Stimulated activated CD4-positive, alpha-beta T cell treated with anti-CD3 and anti-CD28 coated beads, Interleukin-12 subunit alpha, Interleukin-12 subunit beta, amount 100 ng/mL, for 24 hours (primary cell): ENCODE measurements at regions not wholly inside any gene's neighbourhood (a gene's known extent, or its start where the extent isn't known, plus 50 kb on each side); places are given as distances from the start of the nearest gene placed in this dataset.

Source experiments
- DNase-seq, 2 experiments: peaks; one replicate each; pipeline ENCODE4 v3.0.0-alpha.2; 2020; ENCODE audit warnings: low read depth in 2 of 2

DNA sequence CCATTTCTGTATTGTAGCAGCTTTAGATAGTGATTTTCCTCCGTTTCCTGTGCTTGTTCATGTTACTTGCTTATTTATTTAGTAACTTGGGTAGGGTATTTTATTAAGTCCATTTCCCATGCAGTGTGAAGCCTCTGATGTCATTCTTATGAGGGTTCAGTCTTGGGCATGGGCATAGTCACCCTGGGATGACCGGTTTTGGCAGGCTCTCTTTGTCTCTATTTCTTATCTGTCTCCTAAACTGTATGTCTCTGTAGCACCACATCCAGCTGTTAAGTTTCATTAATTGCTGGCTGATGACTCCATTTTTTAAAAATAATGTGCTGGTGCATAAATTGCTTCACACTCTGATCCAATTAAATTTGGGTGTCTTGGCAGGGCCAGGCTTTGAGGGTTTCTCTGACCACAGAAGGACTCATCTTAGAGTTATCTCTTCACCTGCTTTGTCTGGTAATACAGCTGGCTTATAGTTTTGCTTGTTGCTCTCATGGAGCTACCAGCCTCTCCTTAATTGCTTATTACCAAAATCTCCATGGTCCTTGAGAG lies 173.3 kb upstream of the VLDLR start:
- no peak for DNase-seq

- no peak for DNase-seq
Observed at GRCh38 chr9:2453106-2453505, 168.5 kb upstream of the VLDLR start.

GRCh38 chr9:2453701-2454100 lies 167.9 kb upstream of the VLDLR start:
- no peak for DNase-seq

GRCh38 chr9:2459756-2460155 lies 161.8 kb upstream of the VLDLR start:
- DNase-seq = no peak

DNA sequence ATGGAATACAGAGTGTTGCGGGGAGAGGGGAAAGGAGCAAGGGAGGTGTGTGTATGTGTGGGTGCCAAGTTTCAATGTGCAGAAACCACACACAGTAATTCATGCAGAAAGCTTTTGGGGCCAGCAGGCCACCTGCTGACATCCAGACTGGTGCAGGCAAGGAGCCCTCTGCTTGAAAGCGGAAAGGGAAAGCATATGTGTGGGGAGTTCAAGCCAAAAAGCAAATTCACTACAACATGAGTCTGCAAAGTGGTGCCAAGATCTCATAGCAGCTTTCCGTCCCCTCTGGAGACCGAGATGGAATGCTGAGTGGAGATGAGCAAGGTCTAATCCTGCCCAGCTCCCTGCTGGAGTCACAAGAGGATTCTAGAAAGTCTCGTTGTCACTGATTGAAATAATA lies 159.7 kb upstream of the VLDLR start:
- no peak for DNase-seq

- DNase-seq = no peak
Observed at GRCh38 chr9:2464624-2465023, 157.0 kb upstream of the VLDLR start.

- DNase-seq = no peak
Observed at GRCh38 chr9:2465516-2465915, 156.1 kb upstream of the VLDLR start.

- DNase-seq = no peak
Observed at GRCh38 chr9:2465921-2466460, 155.6 kb upstream of the VLDLR start.

DNA sequence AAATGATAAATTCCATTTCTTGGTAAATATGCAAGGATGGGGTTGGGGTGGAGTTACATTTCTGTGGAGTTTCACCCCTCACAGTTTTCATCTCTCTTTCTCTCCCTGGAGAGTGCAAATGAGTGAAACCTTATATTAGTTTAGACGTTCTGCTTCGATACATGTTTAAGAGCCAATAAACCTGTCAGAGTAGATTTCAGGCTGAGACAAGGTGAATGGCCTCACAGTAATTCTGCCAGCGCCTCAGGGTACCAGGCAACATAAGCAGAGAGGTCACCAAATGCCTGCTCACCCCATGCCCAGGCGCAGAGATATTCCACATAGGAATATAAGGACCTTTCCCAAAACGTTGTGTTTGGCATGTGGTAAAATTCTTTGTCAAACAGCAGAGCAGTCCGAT lies 154.9 kb upstream of the VLDLR start:
- DNase-seq = no peak

- no peak for DNase-seq
Observed at GRCh38 chr9:2469681-2470221, 151.8 kb upstream of the VLDLR start.

DNA sequence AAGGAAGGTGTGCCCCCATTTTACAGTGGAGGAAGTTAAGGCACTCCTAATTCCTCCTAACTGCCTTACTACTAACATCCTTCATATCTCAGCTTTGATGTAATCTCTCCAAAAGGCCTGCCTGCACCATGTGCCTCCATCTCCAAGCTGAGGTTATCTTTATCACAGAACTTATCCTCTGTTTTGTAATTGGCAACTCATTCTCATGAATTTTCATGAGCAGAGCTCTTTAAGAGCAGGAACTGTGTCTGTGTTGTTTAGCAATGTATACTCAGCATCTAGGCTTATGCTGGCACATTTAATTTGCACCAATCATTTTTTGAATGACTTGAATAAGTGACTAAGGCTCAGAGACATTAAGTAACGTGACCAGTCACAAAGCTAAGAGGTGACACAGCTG lies 147.9 kb upstream of the VLDLR start:
- no peak for DNase-seq

DNA sequence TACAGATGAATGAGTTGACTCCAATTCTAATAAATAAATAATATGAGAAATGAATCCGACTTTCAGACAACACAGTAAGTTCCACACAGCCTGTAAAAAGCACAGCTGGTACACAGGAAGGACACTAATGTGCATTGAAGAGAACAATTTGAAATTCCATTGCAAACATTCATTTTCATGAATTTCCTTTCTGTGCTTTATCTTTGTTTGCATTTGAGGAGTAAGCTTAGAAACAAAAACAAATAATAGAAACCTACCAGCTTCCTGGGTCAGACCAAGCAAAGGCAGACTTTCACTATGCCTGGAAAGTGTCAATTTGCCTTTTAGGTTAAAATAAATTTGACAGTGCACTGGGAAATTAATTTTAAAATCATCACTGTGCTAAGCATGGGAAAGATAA lies 143.8 kb upstream of the VLDLR start:
- no peak for DNase-seq

- no peak for DNase-seq
Observed at GRCh38 chr9:2478421-2478820, 143.2 kb upstream of the VLDLR start.

GRCh38 chr9:2479056-2479565 lies 142.5 kb upstream of the VLDLR start:
- DNase-seq = no peak

- DNase-seq = no peak
Observed at GRCh38 chr9:2480255-2480837, 141.2 kb upstream of the VLDLR start.

- no peak for DNase-seq
Observed at GRCh38 chr9:2481216-2481615, 140.4 kb upstream of the VLDLR start.

DNA sequence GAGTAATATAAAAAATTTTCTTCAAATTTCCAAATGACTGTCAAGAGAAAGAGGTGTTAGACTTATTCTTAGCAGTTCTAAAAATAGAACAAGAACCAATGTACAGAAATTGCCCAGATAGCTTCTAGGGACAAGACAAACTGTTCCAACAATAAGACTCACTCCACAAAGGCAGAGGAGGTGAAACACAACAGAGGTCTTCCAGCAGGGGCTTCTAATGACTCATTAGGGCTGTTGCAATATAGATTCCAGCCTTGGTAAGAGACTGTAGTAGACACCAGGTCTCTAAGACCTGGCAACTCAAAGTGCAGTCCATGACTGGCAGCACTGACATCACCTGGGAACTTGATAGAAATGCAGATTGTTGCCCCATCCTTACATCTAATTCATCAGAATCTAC lies 134.6 kb upstream of the VLDLR start:
- DNase-seq = no peak

DNA sequence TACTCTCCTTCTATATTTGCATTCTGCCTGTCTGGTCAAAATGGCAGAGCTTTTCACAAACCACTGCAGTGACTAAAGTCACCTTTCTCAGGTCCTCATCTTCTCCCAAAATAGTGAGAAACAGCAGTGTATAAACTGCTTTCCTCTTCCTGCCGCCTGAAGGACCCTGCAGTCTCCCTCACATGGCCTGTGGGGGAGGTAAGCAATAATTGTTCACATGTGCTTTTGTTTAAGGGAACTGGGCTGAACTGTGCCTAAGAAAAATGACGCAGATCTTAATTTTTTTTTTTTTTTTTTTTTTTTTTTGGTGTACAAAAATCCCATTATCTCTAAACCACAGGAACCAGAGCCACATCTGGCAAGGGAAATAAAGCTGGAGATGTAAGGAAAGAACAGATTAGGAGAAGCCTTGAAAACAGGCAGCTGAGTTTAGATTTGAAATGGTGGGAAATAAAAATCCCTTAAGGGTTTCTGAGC lies 131.7 kb upstream of the VLDLR start:
- DNase-seq = no peak

GRCh38 chr9:2492161-2492560 lies 129.4 kb upstream of the VLDLR start:
- DNase-seq = no peak

DNA sequence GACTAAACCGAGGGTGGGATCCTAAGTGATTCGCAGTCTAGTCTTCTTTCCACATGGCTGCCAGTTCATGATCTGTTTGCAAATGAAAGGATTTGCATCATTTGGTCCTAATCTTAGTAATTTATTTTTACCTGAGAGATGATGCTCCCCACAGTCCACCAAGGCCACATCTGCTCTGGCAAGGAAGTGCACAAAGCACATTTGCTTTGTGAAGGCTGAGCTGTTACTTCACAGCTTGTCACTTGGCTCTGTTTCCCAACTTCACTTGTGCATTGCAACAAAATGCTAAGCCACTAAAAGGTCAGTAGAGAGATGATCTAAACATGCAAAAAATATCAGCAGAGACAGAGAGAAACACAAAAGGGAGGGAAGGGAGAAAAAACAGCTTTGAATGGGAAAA lies 128.5 kb upstream of the VLDLR start:
- DNase-seq = no peak

- DNase-seq = no peak
Observed at GRCh38 chr9:2493529-2493928, 128.1 kb upstream of the VLDLR start.

- DNase-seq = no peak
Observed at GRCh38 chr9:2494562-2494961, 127.0 kb upstream of the VLDLR start.
